Hepatocyte (in vitro differentiated cells): ENCODE measurements at regions not wholly inside any gene's neighbourhood (a gene's known extent, or its start where the extent isn't known, plus 50 kb on each side); places are given as distances from the start of the nearest gene placed in this dataset.

Experiments used
- DNase-seq: peaks from one replicate; pipeline ENCODE4 v3.0.0-alpha.2; 2016; ENCODE audit warnings: low spot score
- H2AFZ ChIP-seq: fragments of 200-600 bp; sonication (generic); 2 replicates; pipeline ENCODE4 v1.6.0; 2016; ENCODE audit warnings: antibody characterized with exemption, mild to moderate bottlenecking
- H3K27ac ChIP-seq: fragments of 200-600 bp; sonication (generic); 2 replicates; pipeline ENCODE4 v1.5.1; 2016; ENCODE audit warnings: mild to moderate bottlenecking
- H3K27me3 ChIP-seq: fragments of 200-600 bp; sonication (generic); 2 replicates; pipeline ENCODE4 v1.6.1; 2016
- H3K36me3 ChIP-seq: fragments of 200-600 bp; sonication (generic); replicated peaks from 2 replicates; pipeline ENCODE4 v1.5.1; 2016; ENCODE audit warnings: low read depth; ENCODE audit not compliant: insufficient read depth
- H3K4me1 ChIP-seq: fragments of 200-600 bp; sonication (generic); 2 replicates; pipeline ENCODE4 v1.5.1; 2016; ENCODE audit warnings: mild to moderate bottlenecking, moderate library complexity; ENCODE audit not compliant: insufficient read depth
- H3K4me2 ChIP-seq: fragments of 200-600 bp; sonication (generic); 2 replicates; pipeline ENCODE4 v1.6.0; 2016
- H3K4me3 ChIP-seq: fragments of 200-600 bp; sonication (generic); 2 replicates; pipeline ENCODE4 v1.5.1; 2016; ENCODE audit warnings: mild to moderate bottlenecking
- H3K79me2 ChIP-seq: fragments of 200-600 bp; sonication (generic); 2 replicates; pipeline ENCODE4 v1.6.0; 2017; ENCODE audit warnings: mild to moderate bottlenecking
- H3K9me2 ChIP-seq: fragments of 200-600 bp; sonication (generic); replicated peaks from 2 replicates; pipeline ENCODE4 v1.6.0; 2017; ENCODE audit warnings: mild to moderate bottlenecking; ENCODE audit not compliant: insufficient read depth
- H3K9me3 ChIP-seq: fragments of 200-600 bp; sonication (generic); 2 replicates; pipeline ENCODE4 v1.5.1; 2016; ENCODE audit warnings: low read depth, mild to moderate bottlenecking
- H4K20me1 ChIP-seq: fragments of 200-600 bp; sonication (generic); 2 replicates; pipeline ENCODE4 v1.6.0; 2016; ENCODE audit warnings: mild to moderate bottlenecking; ENCODE audit not compliant: insufficient read depth, poor library complexity, severe bottlenecking
- EZH2 ChIP-seq: fragments of 200-600 bp; sonication (generic); IDR thresholded peaks from 2 replicates; pipeline ENCODE4 v1.6.1; 2016; ENCODE audit warnings: antibody characterized with exemption, mild to moderate bottlenecking, borderline replicate concordance
- EZH2phosphoT487 ChIP-seq: fragments of 200-600 bp; sonication (generic); IDR thresholded peaks from one replicate; pipeline ENCODE4 v1.6.1; 2018; ENCODE audit warnings: antibody characterized with exemption, mild to moderate bottlenecking, low read depth, moderate library complexity; ENCODE audit not compliant: unreplicated experiment, severe bottlenecking
- WGBS: methylation state at CpG from one replicate; pipeline ENCODE4 v1.1.6; 2016; ENCODE audit warnings: low lambda C conversion rate; ENCODE audit errors: missing lambda C conversion rate; 5-methylcytosine and 5-hydroxymethylcytosine counted together
- TF ChIP-seq, protein P1 (sequence below): fragments of 200-600 bp; sonication (generic); IDR thresholded peaks from 2 replicates; pipeline ENCODE4 v1.5.1; 2016; ENCODE audit warnings: antibody characterized with exemption, mild to moderate bottlenecking; ENCODE audit not compliant: poor library complexity

DNA sequence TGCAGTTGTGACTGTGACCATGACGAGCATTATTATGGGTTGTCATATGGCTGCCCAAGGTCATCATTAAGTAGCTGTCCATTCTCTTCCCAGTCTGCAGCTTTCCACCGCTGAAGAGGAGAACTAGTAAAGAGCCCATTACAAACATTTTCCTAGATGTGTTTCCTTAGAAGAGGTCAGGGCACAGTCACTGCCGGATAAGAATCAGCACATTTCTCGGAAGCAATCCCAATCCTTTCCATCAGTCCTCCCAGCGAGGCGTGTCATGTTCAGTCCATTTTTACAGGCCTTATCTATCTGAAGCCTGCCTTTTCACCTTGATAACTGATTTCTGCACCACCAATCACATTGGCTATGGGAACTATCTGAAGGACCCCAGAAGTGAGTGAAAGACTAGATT lies 319.9 kb upstream of the SLC14A2 start:
- no peaks in the 10 kb centered on the region for H3K79me2 ChIP-seq
- no peaks in the 10 kb centered on the region for H3K36me3 ChIP-seq
- H3K4me1 ChIP-seq = no peaks in the 10 kb centered on the region
- WGBS = 71% methylated on average over 6 of the region's 6 CpGs
- no peak overlapping the region for H3K4me3 ChIP-seq
- H4K20me1 ChIP-seq = no peaks in the 10 kb centered on the region
- TF ChIP-seq EZH2 = no peak
- no peak for TF ChIP-seq EZH2phosphoT487
- TF ChIP-seq, protein P1, sequence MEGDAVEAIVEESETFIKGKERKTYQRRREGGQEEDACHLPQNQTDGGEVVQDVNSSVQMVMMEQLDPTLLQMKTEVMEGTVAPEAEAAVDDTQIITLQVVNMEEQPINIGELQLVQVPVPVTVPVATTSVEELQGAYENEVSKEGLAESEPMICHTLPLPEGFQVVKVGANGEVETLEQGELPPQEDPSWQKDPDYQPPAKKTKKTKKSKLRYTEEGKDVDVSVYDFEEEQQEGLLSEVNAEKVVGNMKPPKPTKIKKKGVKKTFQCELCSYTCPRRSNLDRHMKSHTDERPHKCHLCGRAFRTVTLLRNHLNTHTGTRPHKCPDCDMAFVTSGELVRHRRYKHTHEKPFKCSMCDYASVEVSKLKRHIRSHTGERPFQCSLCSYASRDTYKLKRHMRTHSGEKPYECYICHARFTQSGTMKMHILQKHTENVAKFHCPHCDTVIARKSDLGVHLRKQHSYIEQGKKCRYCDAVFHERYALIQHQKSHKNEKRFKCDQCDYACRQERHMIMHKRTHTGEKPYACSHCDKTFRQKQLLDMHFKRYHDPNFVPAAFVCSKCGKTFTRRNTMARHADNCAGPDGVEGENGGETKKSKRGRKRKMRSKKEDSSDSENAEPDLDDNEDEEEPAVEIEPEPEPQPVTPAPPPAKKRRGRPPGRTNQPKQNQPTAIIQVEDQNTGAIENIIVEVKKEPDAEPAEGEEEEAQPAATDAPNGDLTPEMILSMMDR = no peak
- no peak overlapping the region for H3K27ac ChIP-seq
- H3K9me2 ChIP-seq = no peaks in the 10 kb centered on the region
- no peaks in the 10 kb centered on the region for H3K9me3 ChIP-seq
- H2AFZ ChIP-seq = no peak overlapping the region
- no peak for DNase-seq
- H3K27me3 ChIP-seq = no peaks in the 10 kb centered on the region
- H3K4me2 ChIP-seq = no peak overlapping the region

DNA sequence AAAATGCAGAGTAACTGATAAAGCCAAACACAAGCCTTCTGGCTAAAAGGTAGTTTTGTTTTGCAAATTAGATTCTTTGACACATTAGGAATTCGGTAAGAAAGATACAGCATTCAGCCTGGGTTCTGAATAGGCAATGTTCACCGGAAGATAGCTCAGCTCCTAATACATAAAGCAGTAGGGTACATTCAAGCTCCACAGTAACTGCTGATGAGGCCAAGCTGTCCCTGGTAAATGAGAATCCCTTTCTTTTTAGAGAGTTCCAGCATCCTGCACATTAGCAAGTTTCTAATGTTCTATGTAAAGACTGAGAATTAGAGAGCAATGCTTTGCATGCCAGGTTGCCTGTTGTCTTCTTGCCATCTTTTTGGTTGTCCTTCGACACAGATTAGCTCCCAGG lies 316.3 kb upstream of the SLC14A2 start:
- 74% methylated on average over 3 of the region's 3 CpGs for WGBS
- TF ChIP-seq, protein P1 = no peak
- TF ChIP-seq EZH2phosphoT487 = no peak
- TF ChIP-seq EZH2 = no peak
- H3K9me3 ChIP-seq = no peaks in the 10 kb centered on the region
- no peak for DNase-seq
- H3K4me2 ChIP-seq = no peak overlapping the region
- H2AFZ ChIP-seq = no peak overlapping the region
- H3K4me3 ChIP-seq = no peak overlapping the region
- H3K27ac ChIP-seq = no peak overlapping the region
- no peaks in the 10 kb centered on the region for H3K4me1 ChIP-seq
- H3K36me3 ChIP-seq = no peaks in the 10 kb centered on the region
- no peaks in the 10 kb centered on the region for H4K20me1 ChIP-seq
- no peaks in the 10 kb centered on the region for H3K27me3 ChIP-seq
- no peaks in the 10 kb centered on the region for H3K79me2 ChIP-seq
- H3K9me2 ChIP-seq = no peaks in the 10 kb centered on the region

GRCh38 chr18:45303026-45303425 lies 312.2 kb upstream of the SLC14A2 start:
- TF ChIP-seq, protein P1 = no peak
- TF ChIP-seq EZH2 (no peak), EZH2phosphoT487 (no peak)
- 87% methylated on average over 7 of the region's 7 CpGs for WGBS

GRCh38 chr18:45304558-45304957 lies 310.7 kb upstream of the SLC14A2 start:
- no peaks in the 10 kb centered on the region for H4K20me1 ChIP-seq
- no peaks in the 10 kb centered on the region for H3K4me1 ChIP-seq
- no peak overlapping the region for H2AFZ ChIP-seq
- H3K27me3 ChIP-seq = no peaks in the 10 kb centered on the region
- no peak overlapping the region for H3K27ac ChIP-seq
- no peak for DNase-seq
- no peaks in the 10 kb centered on the region for H3K9me2 ChIP-seq
- no peak overlapping the region for H3K4me2 ChIP-seq
- H3K36me3 ChIP-seq = no peaks in the 10 kb centered on the region
- no peaks in the 10 kb centered on the region for H3K79me2 ChIP-seq
- TF ChIP-seq, protein P1 = no peak
- no peak for TF ChIP-seq EZH2phosphoT487
- no peak for TF ChIP-seq EZH2
- 86% methylated on average over 1 of the region's 1 CpG for WGBS
- H3K9me3 ChIP-seq = no peaks in the 10 kb centered on the region
- H3K4me3 ChIP-seq = no peak overlapping the region

More at GRCh38 chr18:45303026-45303425, 312.2 kb upstream of the SLC14A2 start:
- H3K79me2 ChIP-seq = no peaks in the 10 kb centered on the region
- no peak overlapping the region for H3K4me3 ChIP-seq
- H2AFZ ChIP-seq = no peak overlapping the region
- no peaks in the 10 kb centered on the region for H3K9me3 ChIP-seq
- no peak for DNase-seq
- no peak overlapping the region for H3K4me2 ChIP-seq
- H3K36me3 ChIP-seq = no peaks in the 10 kb centered on the region
- no peaks in the 10 kb centered on the region for H3K4me1 ChIP-seq
- H3K27ac ChIP-seq = no peak overlapping the region
- no peaks in the 10 kb centered on the region for H3K9me2 ChIP-seq
- H3K27me3 ChIP-seq = no peaks in the 10 kb centered on the region
- H4K20me1 ChIP-seq = no peaks in the 10 kb centered on the region
